A172 (cell line): ENCODE measurements at regions not wholly inside any gene's neighbourhood (a gene's known extent, or its start where the extent isn't known, plus 50 kb on each side); places are given as distances from the start of the nearest gene placed in this dataset.

Experiments
- DNase-seq: peaks from one replicate; pipeline ENCODE4 v3.0.0-alpha.2; 2015; ENCODE audit warnings: low spot score

DNA sequence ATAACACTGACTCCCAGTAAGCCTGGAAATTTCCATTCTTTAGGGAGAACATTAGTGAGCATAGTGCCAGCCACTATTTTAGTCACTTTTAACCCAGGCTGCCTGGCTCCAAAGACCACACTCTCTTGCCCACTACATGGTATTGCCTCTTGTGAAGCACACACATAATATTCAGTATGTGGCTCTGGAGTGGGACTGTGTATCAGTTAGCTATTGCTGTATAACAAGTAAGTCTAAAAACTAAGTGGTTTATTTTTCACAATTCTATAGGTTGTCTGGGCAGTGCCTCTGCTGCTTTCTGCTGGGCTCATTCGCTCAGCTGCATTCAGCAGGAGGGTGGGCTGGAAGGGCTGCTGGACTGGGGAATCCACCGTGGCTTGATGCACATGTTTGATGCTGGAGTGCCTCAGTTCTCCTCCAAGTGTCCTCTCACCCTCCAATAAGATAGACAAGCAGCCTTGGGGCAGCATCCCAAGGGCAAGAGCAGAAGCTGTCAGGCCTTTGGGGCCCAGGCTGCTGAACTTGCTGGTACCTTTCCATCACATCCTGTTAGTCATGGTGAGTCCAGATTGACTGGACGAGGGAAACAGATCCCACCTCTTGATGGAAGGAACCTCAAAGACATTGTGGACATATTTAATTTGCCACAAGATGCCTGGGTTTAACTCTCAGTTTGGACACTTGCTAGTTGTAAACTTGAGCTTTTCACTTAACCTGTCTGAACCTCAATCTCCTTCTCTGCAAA is 66.6 kb upstream of the TLE3 start:
- no peak for DNase-seq

DNA sequence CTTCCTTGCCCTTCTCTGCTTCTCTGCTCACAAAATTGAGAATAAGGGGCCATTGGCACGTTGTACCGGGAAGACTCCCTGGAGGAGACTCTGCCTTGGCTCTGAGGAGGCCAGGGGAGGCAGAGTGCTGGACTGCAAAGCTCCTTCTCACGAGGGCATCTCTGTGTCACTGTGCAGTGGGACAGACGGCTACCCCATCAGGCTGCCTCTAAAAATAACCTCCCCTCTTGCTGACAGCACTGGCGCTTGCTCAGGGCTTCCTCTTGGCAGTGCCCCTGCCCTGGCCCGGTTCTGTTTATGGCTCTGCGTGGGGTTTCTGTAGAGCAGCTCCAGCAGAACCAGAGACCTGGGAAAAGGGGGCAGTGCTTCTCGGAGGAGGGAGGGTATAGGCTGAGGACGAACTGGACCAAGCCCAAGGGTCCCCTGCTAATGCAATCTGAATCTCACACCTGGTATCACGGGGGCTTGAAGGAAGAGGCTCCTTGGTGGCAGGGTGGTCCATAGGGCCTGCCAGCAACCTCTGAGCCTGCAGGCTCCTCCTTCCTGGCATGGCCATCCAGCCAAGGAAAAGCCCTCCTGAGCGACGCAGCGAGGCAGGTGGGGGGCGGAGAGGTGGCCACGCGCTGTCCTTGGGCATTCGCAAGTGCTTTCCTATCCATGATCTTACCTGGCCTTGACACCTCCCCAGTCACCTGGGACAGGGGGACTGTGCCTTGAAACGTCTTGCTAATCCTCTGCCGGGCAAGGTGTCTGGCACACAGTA is 63.3 kb upstream of the TLE3 start:
- DNase-seq = no peak

DNA sequence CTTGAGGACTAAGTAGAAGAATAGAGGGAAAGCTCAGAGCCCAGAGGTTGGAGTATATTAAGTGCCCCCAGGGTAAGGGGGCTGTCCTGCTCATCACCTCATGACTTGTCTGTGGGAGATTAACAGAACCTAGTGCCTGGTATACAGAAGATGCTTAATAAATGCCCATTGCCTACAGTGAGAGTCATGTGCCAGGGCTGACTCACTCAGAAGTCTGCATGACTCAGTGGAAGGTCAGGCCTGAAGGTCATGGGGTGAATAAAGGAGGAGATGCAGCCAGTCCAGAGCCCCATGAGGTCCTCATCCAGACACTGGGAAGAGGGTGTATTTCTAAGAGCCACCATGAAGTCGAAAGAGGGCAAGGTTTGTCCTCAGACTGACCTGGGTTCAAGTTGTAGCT is 62.5 kb upstream of the TLE3 start:
- peak; percentile 34 for DNase-seq

DNA sequence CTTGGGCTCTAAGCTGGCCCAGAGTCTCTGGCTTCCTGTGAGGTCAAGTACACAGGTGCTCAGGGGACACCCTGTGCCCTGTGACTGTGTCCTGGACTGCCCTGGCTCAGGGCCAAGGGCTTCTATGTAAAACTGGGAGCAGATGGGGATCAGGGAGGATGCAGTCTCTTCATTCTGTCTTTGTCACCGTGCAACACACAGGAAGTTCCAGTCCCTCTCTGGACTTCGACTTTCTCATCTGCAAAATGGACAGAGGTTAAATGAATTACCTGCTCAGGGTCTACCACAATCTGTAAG is 61.9 kb upstream of the TLE3 start:
- no peak for DNase-seq

DNA sequence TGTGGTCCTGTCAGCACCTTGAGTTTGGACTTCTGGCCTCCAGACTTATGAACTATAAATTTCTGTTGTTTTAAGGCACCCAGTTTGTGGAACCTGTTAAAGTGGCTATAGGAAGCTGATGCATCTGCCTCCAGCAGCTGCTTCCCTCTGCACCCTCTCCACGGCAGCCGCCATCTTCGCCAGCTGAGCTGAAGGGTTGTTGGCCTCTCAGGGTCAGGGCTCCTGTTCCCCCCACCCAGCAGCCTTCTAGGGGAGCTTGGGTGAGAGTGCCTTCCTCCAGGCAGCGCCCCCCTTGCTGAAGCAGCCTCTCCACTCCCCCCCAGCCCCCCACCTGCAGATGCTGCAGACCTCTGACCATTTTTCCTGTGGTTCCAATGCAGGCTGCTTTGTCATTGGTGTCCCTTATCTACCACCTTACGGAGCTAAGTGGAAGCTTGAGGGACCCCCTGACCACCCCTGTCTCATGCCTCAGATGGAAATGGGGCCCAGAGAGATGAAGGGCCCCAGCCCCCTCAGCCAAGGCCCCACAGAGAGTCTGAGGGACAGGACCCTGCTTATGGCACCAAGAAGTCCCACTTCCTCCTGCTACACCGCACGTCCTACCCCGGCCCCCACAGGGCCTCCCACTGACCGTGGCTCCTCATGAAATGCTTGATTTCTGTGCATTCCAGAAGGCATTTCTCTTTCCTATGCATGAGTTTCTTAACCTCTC is 61.4 kb upstream of the TLE3 start:
- DNase-seq = no peak

DNA sequence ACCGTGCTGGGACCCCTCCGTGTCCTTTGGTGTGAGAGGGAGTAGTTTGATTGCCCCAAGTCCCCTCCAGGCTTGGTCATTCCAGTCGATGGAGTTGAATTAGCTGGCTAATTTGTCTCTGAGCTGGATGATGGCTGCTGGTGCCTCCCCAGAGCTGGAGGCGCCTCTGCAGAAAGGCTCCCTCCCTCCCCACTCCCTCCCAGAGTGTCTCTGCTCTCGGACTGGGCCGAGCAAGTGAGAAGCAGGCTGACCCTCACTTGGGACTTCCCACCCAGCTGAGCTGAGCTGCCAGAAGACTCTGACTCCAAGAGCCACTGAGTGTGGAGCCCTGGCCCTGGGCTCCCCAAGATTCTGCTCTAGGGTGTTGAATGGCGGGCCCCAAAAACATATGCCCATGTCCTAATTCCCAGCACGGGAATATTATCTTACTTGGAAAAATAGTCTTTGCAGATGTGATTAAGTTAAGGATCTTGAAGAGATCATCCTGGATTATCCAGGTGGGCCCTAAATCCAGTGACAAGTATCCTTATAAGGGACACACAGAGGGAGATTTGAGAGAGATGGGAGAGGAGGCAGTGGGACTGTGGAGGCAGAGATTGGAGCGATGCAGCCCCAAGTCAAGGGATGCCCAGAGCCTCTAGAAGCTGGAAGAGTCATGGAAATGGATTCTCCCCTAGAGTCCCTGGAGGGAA is 60.7 kb upstream of the TLE3 start:
- no peak for DNase-seq

DNA sequence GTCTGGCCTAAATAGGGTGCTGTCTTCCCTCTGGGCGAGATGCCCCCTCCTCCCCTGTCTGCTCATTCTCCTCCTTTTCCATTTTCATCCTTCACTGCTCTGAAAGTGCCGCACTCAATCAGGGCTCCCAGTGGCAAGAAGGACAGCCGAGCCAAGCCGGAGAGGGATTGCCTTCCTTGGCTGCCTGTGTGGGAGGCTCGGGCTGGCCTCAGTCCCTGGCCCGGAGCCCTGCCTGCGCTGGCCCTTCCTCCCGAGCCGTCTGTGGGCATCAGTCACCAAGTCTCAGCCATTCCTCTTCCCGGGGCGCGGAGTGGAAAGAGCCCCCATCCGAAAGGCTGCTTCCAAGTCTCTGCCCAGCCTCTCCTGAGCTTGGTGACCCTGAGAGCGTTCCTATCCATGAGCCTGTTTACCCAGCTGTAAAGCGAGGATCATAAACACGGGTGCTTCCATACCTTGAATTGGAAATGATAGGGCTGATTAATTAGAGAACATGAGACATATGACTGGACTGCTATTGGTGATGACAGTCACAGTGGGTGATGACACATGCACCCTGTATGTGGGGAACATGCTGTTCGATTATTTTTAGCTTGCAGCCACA is 59.1 kb upstream of the TLE3 start:
- no peak for DNase-seq

DNA sequence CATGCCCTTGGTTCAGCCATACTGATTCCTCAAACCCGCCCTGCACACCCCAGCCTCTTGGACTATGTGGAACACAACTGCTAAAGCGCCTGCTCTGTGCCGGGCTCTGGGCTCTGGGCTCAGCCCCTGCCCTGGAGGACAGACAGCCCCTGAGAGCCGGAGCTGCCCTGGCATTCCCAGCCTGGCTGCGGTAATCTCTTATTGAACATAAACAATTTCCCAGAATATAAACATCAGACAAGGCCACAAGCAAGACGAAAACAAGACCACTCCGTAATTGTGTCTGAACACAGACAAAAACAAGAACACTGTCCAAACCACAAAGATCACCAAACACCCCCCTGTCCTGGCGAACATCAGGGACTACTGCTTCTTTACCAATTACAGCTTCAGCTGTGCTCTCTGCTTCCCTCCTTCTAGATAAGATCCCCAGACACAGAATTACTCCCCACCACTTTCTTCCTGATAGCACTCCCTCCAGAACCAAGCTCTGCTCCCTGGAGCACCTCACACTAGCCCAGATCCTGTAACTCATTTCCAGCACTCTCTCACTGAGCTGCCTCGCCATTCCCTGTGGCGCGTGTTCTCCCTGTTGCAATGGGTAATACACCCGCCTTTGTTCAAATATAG is 57.1 kb upstream of the TLE3 start:
- DNase-seq = no peak

DNA sequence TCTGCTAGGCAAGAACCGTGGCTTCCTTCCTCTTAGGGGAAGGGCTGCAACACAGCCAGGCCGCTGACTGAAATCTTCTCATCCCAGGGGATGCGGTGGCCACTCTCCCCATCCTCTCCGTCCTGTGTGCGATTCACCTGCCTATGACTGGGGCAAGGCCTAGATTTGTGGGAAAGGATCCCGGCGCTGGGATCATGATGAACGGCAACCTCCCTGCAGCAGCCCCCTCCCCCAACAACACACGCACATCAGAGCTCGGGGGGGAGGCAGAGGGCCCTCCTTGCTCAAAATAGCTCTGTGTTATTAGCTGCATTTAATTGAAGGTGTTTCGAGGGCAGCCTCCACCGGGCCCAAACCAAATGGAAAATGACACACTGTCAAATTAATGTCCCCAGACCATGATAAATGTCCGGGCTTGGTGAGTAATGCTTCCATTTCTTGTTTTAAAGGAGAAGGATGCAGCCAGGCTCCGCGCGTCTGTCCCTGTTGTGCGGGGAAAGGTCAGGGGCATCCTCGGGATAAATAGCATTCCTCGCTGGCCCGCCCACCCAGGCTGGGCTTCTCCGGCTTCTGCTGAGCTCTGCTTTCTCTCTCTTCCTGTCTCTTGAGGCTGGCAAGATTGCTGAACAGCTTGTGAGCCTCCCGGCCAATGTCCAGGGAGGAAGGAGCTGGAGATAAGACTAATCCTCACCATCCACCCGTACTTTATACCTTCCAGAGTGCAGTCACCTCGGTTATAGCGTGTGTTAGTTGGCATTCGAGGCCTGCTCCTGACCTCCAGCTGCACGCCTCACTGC is 56.4 kb upstream of the TLE3 start:
- DNase-seq = peak; percentile 44

DNA sequence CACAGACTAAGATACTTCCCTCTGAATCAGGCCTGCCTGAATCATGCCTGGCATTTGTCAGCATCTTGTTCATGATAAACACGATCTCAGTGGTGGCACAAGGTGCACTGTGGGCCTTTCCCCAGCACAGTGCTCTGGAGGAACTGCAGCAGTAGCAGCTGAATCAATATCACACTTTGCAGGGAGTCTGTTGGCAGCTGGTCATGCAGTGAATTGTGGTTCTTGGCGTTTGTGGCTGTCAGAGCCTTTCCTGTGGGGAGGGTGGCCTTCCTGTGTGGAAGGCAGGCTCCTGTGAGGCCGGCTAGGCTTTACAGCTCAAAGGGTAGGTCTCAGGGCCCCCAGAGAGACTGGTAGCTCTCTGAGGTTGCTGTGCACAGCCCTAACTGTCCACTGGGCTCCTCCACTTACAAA is 54.4 kb upstream of the TLE3 start:
- DNase-seq = peak; percentile 49

DNA sequence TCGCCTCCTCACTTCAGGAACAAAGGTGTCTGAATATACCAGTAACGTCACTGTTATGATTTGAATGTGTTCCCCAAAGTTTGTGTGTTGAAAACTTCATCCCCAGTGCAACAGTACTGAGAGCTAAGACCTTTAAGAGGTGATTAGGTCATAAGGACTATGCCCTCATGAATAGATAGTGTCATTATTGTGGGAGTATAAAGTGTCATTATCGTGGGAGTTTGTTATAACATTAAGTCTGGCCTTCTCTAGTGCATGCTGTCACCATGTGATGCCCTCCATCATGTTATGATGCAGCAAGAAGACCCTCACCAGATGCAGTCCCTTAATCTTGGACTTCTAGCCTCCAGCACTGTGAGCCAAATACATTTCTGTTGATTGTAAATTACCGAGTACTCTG is 53.7 kb upstream of the TLE3 start:
- DNase-seq = no peak

DNA sequence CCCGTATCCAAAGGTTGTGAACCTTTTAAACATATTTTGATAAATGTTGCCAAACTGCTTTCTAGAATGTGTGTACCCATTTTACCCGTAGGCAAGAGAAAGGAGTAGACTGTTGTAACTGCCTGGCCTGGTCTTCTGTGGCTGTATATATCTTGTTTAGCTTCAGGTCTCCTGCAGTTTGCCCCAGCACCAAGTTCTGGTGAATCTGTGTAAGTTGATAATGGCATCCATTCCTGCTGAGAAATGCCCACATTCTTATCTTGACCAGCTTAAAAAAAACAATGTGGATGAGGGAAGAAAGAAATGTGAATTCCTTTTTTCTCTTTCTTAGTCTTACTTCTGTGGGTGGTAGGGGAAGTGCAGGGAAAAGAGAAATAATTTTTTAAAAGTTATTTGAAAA is 53.3 kb upstream of the TLE3 start:
- DNase-seq = no peak

DNA sequence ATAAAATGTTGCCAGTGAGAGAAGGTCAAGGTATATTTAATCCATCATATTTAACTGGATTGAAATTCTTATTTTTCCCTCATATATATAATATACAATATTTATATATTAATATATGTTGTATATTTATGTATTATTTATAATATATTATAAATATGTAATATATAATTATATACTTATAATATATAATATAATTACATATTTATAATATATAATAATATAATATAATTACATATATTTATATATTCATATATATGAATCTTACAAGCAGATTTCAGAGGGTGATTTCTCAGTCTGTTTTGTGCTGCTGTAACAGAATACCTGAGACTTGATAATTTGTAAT is 52.7 kb upstream of the TLE3 start:
- DNase-seq = no peak

DNA sequence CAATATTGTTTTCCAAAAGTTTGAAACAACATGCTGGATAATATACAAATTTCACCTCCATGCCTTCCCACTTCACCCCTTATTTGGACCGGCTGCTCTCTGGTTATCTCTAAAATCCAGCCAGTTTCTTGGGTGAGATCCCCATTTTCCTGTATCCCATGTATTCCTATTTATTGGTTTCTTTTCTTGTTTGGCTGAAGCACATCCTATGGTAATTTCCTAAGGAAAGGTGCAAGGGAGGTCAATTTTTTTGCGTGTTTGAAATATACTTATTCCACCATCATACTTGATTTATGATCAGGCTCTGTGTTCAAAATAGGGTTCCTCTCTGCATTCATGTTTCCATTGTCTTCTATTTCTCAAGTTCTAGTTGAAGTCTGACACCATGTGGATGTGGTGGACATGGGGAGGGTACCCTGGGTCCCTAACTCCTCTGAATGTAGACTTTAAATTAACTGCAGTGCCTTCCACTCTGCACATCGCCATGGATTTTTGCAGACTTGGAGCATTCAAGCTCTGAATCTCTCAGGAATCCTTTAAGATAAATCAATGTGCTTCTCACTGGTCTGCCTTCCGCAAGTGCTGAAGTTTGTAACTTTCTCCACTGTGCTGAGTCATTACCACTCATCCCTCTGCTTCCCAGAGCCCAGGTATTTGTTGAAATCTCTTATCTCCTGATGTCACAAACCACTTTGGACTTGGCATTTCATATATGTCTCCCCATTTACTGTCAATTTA is 52.1 kb upstream of the TLE3 start:
- DNase-seq = peak; percentile 76

DNA sequence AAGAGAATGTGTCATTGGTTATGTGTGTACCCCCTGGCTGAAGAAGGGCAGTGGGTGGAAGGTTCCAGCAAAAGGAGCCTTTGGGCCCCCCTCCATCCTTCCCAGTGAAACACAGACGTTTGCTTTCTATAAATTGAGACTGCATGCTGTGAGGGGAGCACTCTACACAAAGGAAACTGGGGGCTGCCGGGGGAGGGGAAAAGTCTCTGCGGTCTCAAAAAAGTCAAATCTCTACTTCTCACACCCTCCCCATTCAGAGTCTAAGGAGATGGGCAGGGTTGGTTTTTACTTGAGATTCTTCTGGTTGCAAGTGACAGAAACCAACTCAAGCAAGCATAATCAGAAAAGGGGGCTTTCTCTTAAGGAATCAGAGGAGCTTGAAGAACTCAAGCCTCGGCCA is 50.1 kb upstream of the TLE3 start:
- no peak for DNase-seq
